K562 (cell line): ENCODE measurements at regions not wholly inside any gene's neighbourhood (a gene's known extent, or its start where the extent isn't known, plus 50 kb on each side); places are given as distances from the start of the nearest gene placed in this dataset.

Experiments
- ATAC-seq: fragments of 200-7000 bp; cut with Tn5 transposase; 3 replicates; pipeline ENCODE4 v1.9.1; 2020; ENCODE audit warnings: moderate library complexity
- BruUV-seq: library from RNA; stranded (reverse); fragments of 400-500 nt; replicated peaks from 2 replicates; lab custom pipeline; 2021; lab: Mats Ljungman, UMichigan
- CTCF ChIA-PET: fragments of 300-600 bp; formaldehyde crosslinking; extraction: SDS; loops from one replicate; lab custom pipeline; 2021; ENCODE audit warnings: low intra/inter-chr PET ratio; lab: Yijun Ruan, JAX
- POLR2A ChIA-PET: fragments of 300-600, 350-650 bp; sonication (Branson Sonifier 250); formaldehyde crosslinking; extraction: SDS; loops from one replicate; lab custom pipeline; 2021; ENCODE audit warnings: antibody characterized with exemption, inconsistent platforms; lab: Yijun Ruan, JAX
- DNase-seq, 4 experiments: peaks; one replicate each; pipeline versions ENCODE4 v3.0.0 to v3.0.0-alpha.2; 2011 to 2018; ENCODE audit warnings: low spot score in 3 of 4, mixed read lengths in 3 of 4; ENCODE audit errors: extremely low read depth in 1 of 4
- FAIRE-seq: peaks from 2 replicates; lab custom pipeline; 2011; peaks lifted over from hg19 to GRCh38; lab: Jason Lieb, UNC
- H2AFZ ChIP-seq: 2 replicates; pipeline ENCODE4 v1.6.0; 2011; ENCODE audit warnings: low read depth, low read length, control low read depth, inconsistent platforms
- H3K27ac ChIP-seq: fragments of 200-600 bp; 3 replicates; pipeline ENCODE4 v1.8.0; 2011; ENCODE audit warnings: low read depth, mild to moderate bottlenecking, control low read depth, inconsistent platforms, low read length, moderate library complexity, mixed read lengths; ENCODE audit errors: extremely low read depth
- H3K27me3 ChIP-seq, 2 experiments: fragments of 300-600 bp in 1 of 2; 2 replicates in 1 of 2; 3 replicates in 1 of 2; pipeline versions ENCODE4 v1.6.0 to v1.8.0; 2011; ENCODE audit warnings: inconsistent platforms in 2 of 2, low read length in 2 of 2, mild to moderate bottlenecking in 1 of 2, mixed read lengths in 1 of 2, moderate library complexity in 1 of 2; ENCODE audit not compliant: control insufficient read depth in 2 of 2, insufficient read depth in 2 of 2
- H3K36me3 ChIP-seq: fragments of 300-600 bp; 3 replicates; pipeline ENCODE4 v1.8.0; 2011; ENCODE audit warnings: mild to moderate bottlenecking, low read length, inconsistent platforms; ENCODE audit not compliant: control insufficient read depth, insufficient read depth
- H3K4me1 ChIP-seq, 2 experiments: fragments of 200-600 bp in 1 of 2; replicated peaks in 1 of 2; 2 replicates in 1 of 2; 3 replicates in 1 of 2; pipeline versions ENCODE4 v1.5.1 to v1.8.0; 2011; ENCODE audit warnings: inconsistent platforms in 2 of 2, low read length in 2 of 2, mild to moderate bottlenecking in 1 of 2, mixed read lengths in 1 of 2, moderate library complexity in 1 of 2; ENCODE audit not compliant: control insufficient read depth in 2 of 2, insufficient read depth in 2 of 2
- H3K4me2 ChIP-seq: 2 replicates; pipeline ENCODE4 v1.6.1; 2011; ENCODE audit warnings: low read length, control low read depth, inconsistent platforms, mixed read lengths; ENCODE audit not compliant: insufficient read depth
- H3K4me3 ChIP-seq: fragments of 200-600 bp; sonication (generic), shearing (Covaris generic); 2 replicates; pipeline ENCODE4 v1.5.1; 2016; ENCODE audit warnings: control low read depth, inconsistent platforms
- H3K79me2 ChIP-seq: fragments of 200-600 bp; 3 replicates; pipeline ENCODE4 v1.8.0; 2011; ENCODE audit warnings: low read length, inconsistent platforms; ENCODE audit not compliant: control insufficient read depth, insufficient read depth
- H3K9ac ChIP-seq, 2 experiments: 2 replicates each; pipeline versions ENCODE4 v1.6.0 to v1.6.1; 2011; ENCODE audit warnings: low read depth in 2 of 2, low read length in 2 of 2, control low read depth in 1 of 2, inconsistent platforms in 1 of 2, mild to moderate bottlenecking in 1 of 2, mixed read lengths in 1 of 2; ENCODE audit not compliant: insufficient read depth in 1 of 2
- H3K9me1 ChIP-seq: one replicate; pipeline ENCODE4 v1.6.0; 2011; ENCODE audit warnings: inconsistent platforms, mild to moderate bottlenecking, low read length, moderate library complexity; ENCODE audit not compliant: control insufficient read depth, insufficient read depth
- H3K9me3 ChIP-seq: replicated peaks from 2 replicates; pipeline ENCODE4 v1.5.1; 2011; ENCODE audit warnings: low read depth, low read length, inconsistent platforms; ENCODE audit not compliant: control insufficient read depth, insufficient read depth
- H4K20me1 ChIP-seq: replicated peaks from 2 replicates; pipeline ENCODE4 v1.6.1; 2011; ENCODE audit warnings: low read length, inconsistent platforms, mixed read lengths; ENCODE audit not compliant: control insufficient read depth, insufficient read depth
- C11orf30 ChIP-seq: fragments of 450-650 bp; IDR thresholded peaks from 2 replicates; pipeline ENCODE4 v1.6.1; 2016; ENCODE audit warnings: low read depth, mild to moderate bottlenecking
- L3MBTL2 ChIP-seq: fragments of 450-650 bp; IDR thresholded peaks from 2 replicates; pipeline ENCODE4 v1.6.1; 2016; ENCODE audit warnings: mild to moderate bottlenecking, moderate library complexity
- NRF1 ChIP-seq, 2 experiments: fragments of 450-650 bp; IDR thresholded peaks in 1 of 2; conservative IDR thresholded peaks in 1 of 2; 2 replicates each; pipeline ENCODE4 v1.6.1; 2014; ENCODE audit warnings: mild to moderate bottlenecking in 2 of 2
- RNF2 ChIP-seq: sonication (generic); IDR thresholded peaks from 2 replicates; pipeline ENCODE4 v1.6.1; 2016
- TGIF2 ChIP-seq: sonication (generic); formaldehyde crosslinking; IDR thresholded peaks from 2 replicates; pipeline ENCODE4 v1.8.1; 2022; ENCODE audit warnings: mild to moderate bottlenecking, missing genetic modification reagents, moderate library complexity
- in situ Hi-C: fragments of 300-500 bp; cut with MboI; formaldehyde crosslinking; loops from 4 replicates; pipeline ENCODE4 v1.15.0; 2018; ENCODE audit warnings: inconsistent platforms, mixed read lengths
- intact Hi-C: fragments of 100-400 bp; cut with micrococcal nuclease; formaldehyde crosslinking; loops from 2 replicates; pipeline ENCODE4 v1.14.2; 2022
- TF ChIP-seq, protein P1 (sequence below): fragments of 450-650 bp; IDR thresholded peaks from 2 replicates; pipeline ENCODE4 v1.6.1; 2016; ENCODE audit warnings: borderline replicate concordance
- TF ChIP-seq, protein P2 (sequence below): fragments of 250-450 bp; sonication (Bioruptor Pico); IDR thresholded peaks from 2 replicates; pipeline ENCODE4 v1.4.0; 2020; ENCODE audit warnings: borderline replicate concordance

DNA sequence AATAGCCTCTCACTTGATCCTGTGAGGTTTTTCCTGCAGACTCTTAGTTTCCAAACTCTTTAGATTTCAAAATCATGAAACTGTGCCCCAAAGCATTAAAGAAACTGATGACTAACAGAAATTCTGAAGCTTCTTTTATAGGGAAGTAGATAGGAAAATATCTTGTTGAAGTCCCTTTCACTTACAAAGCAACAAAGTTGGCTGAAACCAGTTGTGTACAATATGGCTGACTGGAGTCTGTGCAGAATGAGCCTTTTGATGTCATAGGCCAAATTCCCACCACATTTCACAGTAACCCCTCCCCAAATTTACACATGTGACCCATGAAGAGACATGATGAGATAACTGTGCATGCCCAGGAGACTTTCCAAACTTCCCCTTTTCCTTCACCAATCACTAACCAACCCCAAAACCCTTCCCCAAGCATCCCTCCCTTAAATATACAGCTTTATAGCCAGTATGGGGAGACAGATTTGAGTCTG is 61.7 kb upstream of the NCK2 start:
- Histone ChIP-seq H3K79me2 (no peaks in the 10 kb centered on the region), H3K9me3 (no peaks in the 10 kb centered on the region), H2AFZ (no peak overlapping the region), H3K9ac (no peak overlapping the region), H3K4me2 (no peak overlapping the region), H3K9me1 (no peaks in the 10 kb centered on the region), H3K4me3 (no peak overlapping the region), H3K27me3 (no peaks in the 10 kb centered on the region; a peak in 1 of 5 replicates), H3K36me3 (no peaks in the 10 kb centered on the region), H4K20me1 (no peaks in the 10 kb centered on the region), H3K27ac (no peak overlapping the region)
- no peak for FAIRE-seq
- intact Hi-C loops (no loop called here), in situ Hi-C loops (no loop called here)
- DNase-seq, result no peak
- ChIA-PET CTCF (no interaction called here), POLR2A (interaction anchor here (0.6 to 0.7 kb wide), 2 partner anchors 22 to 939 kb away, joined by 3 read pairs; no protein-coding TSS in a partner anchor)
- ATAC-seq, result no peak
- BruUV-seq, result no TSS peak
- TF ChIP-seq TGIF2 (CRISPR knock-in tag) (no peak), NRF1 (conservative IDR thresholded peaks at IDR 0.05 in 1 of 2, IDR thresholded peaks at IDR 0.05 in 1 of 2) (peak; percentile 39 to 54; a peak in 2 of 4 replicates), L3MBTL2 (peak; percentile 60; the same call in 1 of the 2 replicates), C11orf30 (0 out of 2 replicates have a peak, but pooled peaks have one; percentile 13), RNF2 (no peak)
- TF ChIP-seq, protein P1, sequence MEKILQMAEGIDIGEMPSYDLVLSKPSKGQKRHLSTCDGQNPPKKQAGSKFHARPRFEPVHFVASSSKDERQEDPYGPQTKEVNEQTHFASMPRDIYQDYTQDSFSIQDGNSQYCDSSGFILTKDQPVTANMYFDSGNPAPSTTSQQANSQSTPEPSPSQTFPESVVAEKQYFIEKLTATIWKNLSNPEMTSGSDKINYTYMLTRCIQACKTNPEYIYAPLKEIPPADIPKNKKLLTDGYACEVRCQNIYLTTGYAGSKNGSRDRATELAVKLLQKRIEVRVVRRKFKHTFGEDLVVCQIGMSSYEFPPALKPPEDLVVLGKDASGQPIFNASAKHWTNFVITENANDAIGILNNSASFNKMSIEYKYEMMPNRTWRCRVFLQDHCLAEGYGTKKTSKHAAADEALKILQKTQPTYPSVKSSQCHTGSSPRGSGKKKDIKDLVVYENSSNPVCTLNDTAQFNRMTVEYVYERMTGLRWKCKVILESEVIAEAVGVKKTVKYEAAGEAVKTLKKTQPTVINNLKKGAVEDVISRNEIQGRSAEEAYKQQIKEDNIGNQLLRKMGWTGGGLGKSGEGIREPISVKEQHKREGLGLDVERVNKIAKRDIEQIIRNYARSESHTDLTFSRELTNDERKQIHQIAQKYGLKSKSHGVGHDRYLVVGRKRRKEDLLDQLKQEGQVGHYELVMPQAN, result no peak
- TF ChIP-seq, protein P2, sequence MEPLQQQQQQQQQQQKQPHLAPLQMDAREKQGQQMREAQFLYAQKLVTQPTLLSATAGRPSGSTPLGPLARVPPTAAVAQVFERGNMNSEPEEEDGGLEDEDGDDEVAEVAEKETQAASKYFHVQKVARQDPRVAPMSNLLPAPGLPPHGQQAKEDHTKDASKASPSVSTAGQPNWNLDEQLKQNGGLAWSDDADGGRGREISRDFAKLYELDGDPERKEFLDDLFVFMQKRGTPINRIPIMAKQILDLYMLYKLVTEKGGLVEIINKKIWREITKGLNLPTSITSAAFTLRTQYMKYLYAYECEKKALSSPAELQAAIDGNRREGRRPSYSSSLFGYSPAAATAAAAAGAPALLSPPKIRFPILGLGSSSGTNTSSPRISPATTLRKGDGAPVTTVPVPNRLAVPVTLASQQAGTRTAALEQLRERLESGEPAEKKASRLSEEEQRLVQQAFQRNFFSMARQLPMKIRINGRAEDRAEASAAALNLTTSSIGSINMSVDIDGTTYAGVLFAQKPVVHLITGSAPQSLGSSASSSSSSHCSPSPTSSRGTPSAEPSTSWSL (CRISPR knock-in tag), result no peak
- TF ChIP-seq, all 486 proteins: peak for 3
- H3K4me1 ChIP-seq, result no peaks in the 10 kb centered on the region
